NB4 (cell line): ENCODE measurements at regions not wholly inside any gene's neighbourhood (a gene's known extent, or its start where the extent isn't known, plus 50 kb on each side); places are given as distances from the start of the nearest gene placed in this dataset.
"Not testable (repeated sequence)": the region's sequence is repeated elsewhere in the genome, so short reads cannot be mapped to it uniquely, and the experiment has no call there.

Experiments
- POLR2A ChIP-seq: IDR thresholded peaks from 2 replicates; pipeline ENCODE4 v1.6.1; 2011; ENCODE audit warnings: mild to moderate bottlenecking; ENCODE audit not compliant: insufficient read length; ENCODE audit errors: extremely low read depth
- TF ChIP-seq, protein P1 (sequence below): IDR thresholded peaks from one replicate; pipeline ENCODE4 v1.5.1; 2012; ENCODE audit warnings: low read depth, low read length

DNA sequence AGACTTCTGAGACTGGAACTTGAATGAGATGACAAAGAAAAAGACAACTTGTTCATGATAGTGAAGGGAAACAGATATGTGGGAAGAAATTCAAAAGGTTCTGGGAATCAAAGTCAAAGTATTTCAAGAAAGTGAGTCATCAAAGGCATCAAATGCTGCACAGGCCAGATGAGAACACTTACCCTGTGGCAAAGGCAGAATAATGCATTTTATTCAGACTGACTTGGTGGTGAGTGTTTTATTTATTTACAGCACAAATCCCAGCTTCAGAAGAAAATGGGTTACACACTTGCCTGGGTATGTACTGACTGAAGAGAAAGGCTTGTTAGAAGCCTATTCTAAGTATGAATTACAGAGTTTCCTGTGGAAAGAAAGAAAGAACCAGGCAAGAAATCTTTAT lies 78.2 kb upstream of the ALG10B start:
- TF ChIP-seq, protein P1, sequence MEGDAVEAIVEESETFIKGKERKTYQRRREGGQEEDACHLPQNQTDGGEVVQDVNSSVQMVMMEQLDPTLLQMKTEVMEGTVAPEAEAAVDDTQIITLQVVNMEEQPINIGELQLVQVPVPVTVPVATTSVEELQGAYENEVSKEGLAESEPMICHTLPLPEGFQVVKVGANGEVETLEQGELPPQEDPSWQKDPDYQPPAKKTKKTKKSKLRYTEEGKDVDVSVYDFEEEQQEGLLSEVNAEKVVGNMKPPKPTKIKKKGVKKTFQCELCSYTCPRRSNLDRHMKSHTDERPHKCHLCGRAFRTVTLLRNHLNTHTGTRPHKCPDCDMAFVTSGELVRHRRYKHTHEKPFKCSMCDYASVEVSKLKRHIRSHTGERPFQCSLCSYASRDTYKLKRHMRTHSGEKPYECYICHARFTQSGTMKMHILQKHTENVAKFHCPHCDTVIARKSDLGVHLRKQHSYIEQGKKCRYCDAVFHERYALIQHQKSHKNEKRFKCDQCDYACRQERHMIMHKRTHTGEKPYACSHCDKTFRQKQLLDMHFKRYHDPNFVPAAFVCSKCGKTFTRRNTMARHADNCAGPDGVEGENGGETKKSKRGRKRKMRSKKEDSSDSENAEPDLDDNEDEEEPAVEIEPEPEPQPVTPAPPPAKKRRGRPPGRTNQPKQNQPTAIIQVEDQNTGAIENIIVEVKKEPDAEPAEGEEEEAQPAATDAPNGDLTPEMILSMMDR: not testable (repeated sequence)
- not testable (repeated sequence) for TF ChIP-seq POLR2A
